SK-N-SH treated with all-trans-retinoic acid at 6 μM for 48 hours (cell line): ENCODE measurements at regions not wholly inside any gene's neighbourhood (a gene's known extent, or its start where the extent isn't known, plus 50 kb on each side); places are given as distances from the start of the nearest gene placed in this dataset.

ENCODE experiments used
- ARNTL ChIP-seq: fragments of 450-650 bp; formaldehyde crosslinking; IDR thresholded peaks from 2 replicates; pipeline ENCODE4 v1.5.0; 2020; ENCODE audit warnings: low read depth, mild to moderate bottlenecking, moderate library complexity, borderline replicate concordance
- CSRNP3 ChIP-seq: fragments of 250-450 bp; sonication (Bioruptor Pico); IDR thresholded peaks from 2 replicates; pipeline ENCODE4 v1.5.1; 2021; ENCODE audit warnings: mild to moderate bottlenecking, moderate library complexity
- POU6F1 ChIP-seq: fragments of 250-450 bp; sonication (Bioruptor Pico); IDR thresholded peaks from 2 replicates; pipeline ENCODE4 v1.8.0; 2021; ENCODE audit warnings: low read depth, mild to moderate bottlenecking, moderate library complexity, borderline replicate concordance
- RARB ChIP-seq: fragments of 250-450 bp; sonication (Bioruptor Pico); IDR thresholded peaks from 2 replicates; pipeline ENCODE4 v1.8.0; 2021; ENCODE audit warnings: mild to moderate bottlenecking, moderate library complexity
- SNAI2 ChIP-seq: fragments of 250-450 bp; sonication (Bioruptor Pico); IDR thresholded peaks from 2 replicates; pipeline ENCODE4 v1.5.0; 2020; ENCODE audit warnings: mild to moderate bottlenecking, moderate library complexity
- ZFP30 ChIP-seq: fragments of 450-650 bp; formaldehyde crosslinking; IDR thresholded peaks from 2 replicates; pipeline ENCODE4 v1.5.0; 2022; ENCODE audit warnings: mild to moderate bottlenecking, moderate library complexity

DNA sequence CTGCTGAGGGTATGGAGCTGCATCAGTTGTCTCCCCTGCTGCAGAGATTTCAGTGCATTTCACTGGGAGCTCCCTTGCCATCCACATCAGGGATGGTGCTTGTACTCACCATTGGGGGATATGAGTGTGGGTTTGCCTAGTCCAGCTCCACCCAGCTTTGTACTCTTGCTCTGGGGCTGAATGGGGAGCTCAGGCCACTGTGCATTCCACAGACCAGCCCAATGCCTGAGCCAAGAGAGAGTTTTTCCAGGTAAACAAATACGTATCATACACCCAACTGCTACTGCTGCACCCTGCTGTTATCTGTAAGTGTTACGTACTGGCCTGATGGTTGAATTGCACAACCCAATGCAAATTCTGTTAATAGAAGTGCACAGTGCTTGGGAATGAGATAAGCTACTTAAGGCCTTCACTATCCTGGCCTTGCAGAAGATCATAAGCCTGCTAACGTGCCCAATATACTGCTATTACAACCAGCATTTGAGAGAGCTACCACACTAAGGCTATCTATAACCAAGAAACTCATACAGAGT lies 205.0 kb upstream of the DMD start:
- TF ChIP-seq ARNTL: no peak
- no peak for TF ChIP-seq RARB (CRISPR knock-in tag)
- TF ChIP-seq CSRNP3 (CRISPR knock-in tag): no peak
- no peak for TF ChIP-seq POU6F1 (CRISPR knock-in tag)
- no peak for TF ChIP-seq ZFP30 (CRISPR knock-in tag)
- no peak for TF ChIP-seq SNAI2 (CRISPR knock-in tag)
